GM23338 (cell line): ENCODE measurements at regions not wholly inside any gene's neighbourhood (a gene's known extent, or its start where the extent isn't known, plus 50 kb on each side); places are given as distances from the start of the nearest gene placed in this dataset.

Experiments
- EZH2 ChIP-seq: fragments of 200-600 bp; sonication (generic); IDR thresholded peaks from one replicate; pipeline ENCODE4 v1.8.0; 2017; ENCODE audit warnings: antibody characterized with exemption, mild to moderate bottlenecking, low read depth; ENCODE audit not compliant: unreplicated experiment
- POLR2AphosphoS5 ChIP-seq: IDR thresholded peaks from 2 replicates; pipeline ENCODE4 v1.6.1; 2016; ENCODE audit warnings: antibody characterized with exemption, low read depth
- TF ChIP-seq, protein P1 (sequence below), 2 experiments: fragments of 200-600 bp in 1 of 2; sonication (generic) in 1 of 2; conservative IDR thresholded peaks; 2 replicates each; pipeline versions ENCODE4 v1.5.1 to v1.6.1; 2016 to 2017; ENCODE audit warnings: antibody characterized with exemption in 2 of 2, low read depth in 2 of 2, mild to moderate bottlenecking in 2 of 2, moderate library complexity in 1 of 2

DNA sequence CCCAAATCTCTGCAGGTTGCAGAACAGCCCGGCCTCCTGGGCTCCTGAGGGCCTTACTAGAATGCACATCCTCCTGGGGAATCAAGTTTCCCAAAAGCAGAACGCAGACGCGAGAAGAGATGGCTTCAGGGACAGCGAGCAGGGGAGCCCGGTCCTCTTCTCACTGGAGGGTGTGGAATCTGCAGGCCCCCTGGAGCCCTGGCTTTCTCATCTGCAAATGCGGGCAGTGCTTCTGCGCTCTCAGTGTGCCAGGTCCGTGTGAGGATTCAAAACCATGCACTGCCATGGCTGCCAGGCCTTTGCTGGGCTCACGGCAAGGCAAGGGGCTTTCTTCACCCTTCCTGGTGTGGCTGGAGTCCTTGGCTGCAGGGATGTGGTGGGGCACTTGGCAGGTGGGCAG, 330.9 kb upstream of the MKI67 start:
- TF ChIP-seq, protein P1, sequence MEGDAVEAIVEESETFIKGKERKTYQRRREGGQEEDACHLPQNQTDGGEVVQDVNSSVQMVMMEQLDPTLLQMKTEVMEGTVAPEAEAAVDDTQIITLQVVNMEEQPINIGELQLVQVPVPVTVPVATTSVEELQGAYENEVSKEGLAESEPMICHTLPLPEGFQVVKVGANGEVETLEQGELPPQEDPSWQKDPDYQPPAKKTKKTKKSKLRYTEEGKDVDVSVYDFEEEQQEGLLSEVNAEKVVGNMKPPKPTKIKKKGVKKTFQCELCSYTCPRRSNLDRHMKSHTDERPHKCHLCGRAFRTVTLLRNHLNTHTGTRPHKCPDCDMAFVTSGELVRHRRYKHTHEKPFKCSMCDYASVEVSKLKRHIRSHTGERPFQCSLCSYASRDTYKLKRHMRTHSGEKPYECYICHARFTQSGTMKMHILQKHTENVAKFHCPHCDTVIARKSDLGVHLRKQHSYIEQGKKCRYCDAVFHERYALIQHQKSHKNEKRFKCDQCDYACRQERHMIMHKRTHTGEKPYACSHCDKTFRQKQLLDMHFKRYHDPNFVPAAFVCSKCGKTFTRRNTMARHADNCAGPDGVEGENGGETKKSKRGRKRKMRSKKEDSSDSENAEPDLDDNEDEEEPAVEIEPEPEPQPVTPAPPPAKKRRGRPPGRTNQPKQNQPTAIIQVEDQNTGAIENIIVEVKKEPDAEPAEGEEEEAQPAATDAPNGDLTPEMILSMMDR (conservative IDR thresholded peaks at IDR 0.05; ENCODE audit: low read depth in 2 of 2): no peak
- no peak for TF ChIP-seq POLR2AphosphoS5
- no peak for TF ChIP-seq EZH2
